GM13977 (cell line): ENCODE measurements at regions not wholly inside any gene's neighbourhood (a gene's known extent, or its start where the extent isn't known, plus 50 kb on each side); places are given as distances from the start of the nearest gene placed in this dataset.

ENCODE experiments used
- DNase-seq: peaks from one replicate; pipeline ENCODE4 v3.0.0; 2012; ENCODE audit warnings: low spot score
- CTCF ChIP-seq: IDR thresholded peaks from 2 replicates; pipeline ENCODE4 v1.5.1; 2012; ENCODE audit warnings: mild to moderate bottlenecking, control low read depth; ENCODE audit not compliant: insufficient read depth; ENCODE audit errors: extremely low read depth, missing control alignments
- in situ Hi-C: fragments of 300-500 bp; cut with MboI; formaldehyde crosslinking; loops from one replicate; pipeline ENCODE4 v1.12.0; 2022; ENCODE audit warnings: low sequenced_read_pairs, low pct_unique_long_range_greater_than_20kb, mixed read lengths, inconsistent platforms; ENCODE audit not compliant: unreplicated experiment

GRCh38 chr2:105454801-105455485 is 56.1 kb upstream of the FHL2 start:
- peak; percentile 17 for DNase-seq
- peak; percentile 32 for TF ChIP-seq CTCF
- in situ Hi-C loops, result no loop called here

GRCh38 chr2:105451571-105452166 is 52.8 kb upstream of the FHL2 start:
- in situ Hi-C loops, result no loop called here
- TF ChIP-seq CTCF, result no peak
- no peak for DNase-seq

- no peak for TF ChIP-seq CTCF
- no peak for DNase-seq
- in situ Hi-C loops, result no loop called here
These were observed 51.6 kb upstream of the FHL2 start for GRCh38 chr2:105450471-105450870.

- in situ Hi-C loops, result no loop called here
- no peak for TF ChIP-seq CTCF
- DNase-seq, result no peak
These were observed 50.2 kb upstream of the FHL2 start for GRCh38 chr2:105449076-105449475.
